ENCODE measurements at regions not wholly inside any gene's neighbourhood (a gene's known extent, or its start where the extent isn't known, plus 50 kb on each side); places are given as distances from the start of the nearest gene placed in this dataset.

GRCh38 chr14:81849714-81850113 lies 316.1 kb upstream of the SEL1L start:
- DNase-seq = no peak

GRCh38 chr14:81855007-81855406 lies 321.4 kb upstream of the SEL1L start:
- DNase-seq = no peak

GRCh38 chr14:81859046-81859445 lies 325.4 kb upstream of the SEL1L start:
- no peak for DNase-seq

- DNase-seq = no peak
These were observed 334.5 kb upstream of the SEL1L start for GRCh38 chr14:81868172-81868571.

- DNase-seq = no peak
These were observed 338.1 kb upstream of the SEL1L start for GRCh38 chr14:81871706-81872105.

GRCh38 chr14:81884382-81884781 lies 350.7 kb upstream of the SEL1L start:
- DNase-seq = no peak

- no peak for DNase-seq
These were observed 352.9 kb upstream of the SEL1L start for GRCh38 chr14:81886588-81886987.

- no peak for DNase-seq
These were observed 355.9 kb upstream of the SEL1L start for GRCh38 chr14:81889529-81889928.

GRCh38 chr14:81890020-81890419 lies 356.4 kb upstream of the SEL1L start:
- DNase-seq = no peak

- no peak for DNase-seq
These were observed 369.8 kb upstream of the SEL1L start for GRCh38 chr14:81903477-81903876.

GRCh38 chr14:81927070-81927469 lies 393.4 kb upstream of the SEL1L start:
- no peak for DNase-seq

- DNase-seq = no peak
These were observed 398.2 kb upstream of the SEL1L start for GRCh38 chr14:81931828-81932227.

GRCh38 chr14:81936348-81936747 lies 402.7 kb upstream of the SEL1L start:
- no peak for DNase-seq

GRCh38 chr14:81936902-81937301 lies 403.2 kb upstream of the SEL1L start:
- DNase-seq = no peak

- DNase-seq = no peak
These were observed 404.7 kb upstream of the SEL1L start for GRCh38 chr14:81938341-81938740.

- no peak for DNase-seq
These were observed 407.0 kb upstream of the SEL1L start for GRCh38 chr14:81940651-81941050.

- DNase-seq = no peak
These were observed 408.4 kb upstream of the SEL1L start for GRCh38 chr14:81942071-81942470.

GRCh38 chr14:81946375-81946774 lies 412.7 kb upstream of the SEL1L start:
- DNase-seq = no peak

- DNase-seq = no peak
These were observed 413.5 kb upstream of the SEL1L start for GRCh38 chr14:81946834-81947798.

GRCh38 chr14:81952917-81953316 lies 419.3 kb upstream of the SEL1L start:
- no peak for DNase-seq

- DNase-seq = no peak
These were observed 419.8 kb upstream of the SEL1L start for GRCh38 chr14:81953419-81953818.

GRCh38 chr14:81955123-81955522 lies 421.5 kb upstream of the SEL1L start:
- DNase-seq = no peak

- DNase-seq = no peak
These were observed 427.1 kb upstream of the SEL1L start for GRCh38 chr14:81960781-81961180.

GRCh38 chr14:81963846-81964245 lies 430.2 kb upstream of the SEL1L start:
- DNase-seq = no peak

- DNase-seq = no peak
These were observed 436.7 kb upstream of the SEL1L start for GRCh38 chr14:81970307-81970706.
